ENCODE measurements at regions not wholly inside any gene's neighbourhood (a gene's known extent, or its start where the extent isn't known, plus 50 kb on each side); places are given as distances from the start of the nearest gene placed in this dataset.

GRCh38 chr21:26227130-26227529, 56.6 kb upstream of the APP start:
- TF ChIP-seq CREB1 (IDR thresholded peaks at IDR 0.05; ENCODE audit: low read depth), result no peak
- no peak for TF ChIP-seq TEAD4 (IDR thresholded peaks at IDR 0.05)
- TF ChIP-seq TAF1 (IDR thresholded peaks at IDR 0.05; ENCODE audit: low read depth), result no peak
- TF ChIP-seq MAX (IDR thresholded peaks at IDR 0.05), result no peak
- no peak for TF ChIP-seq REST (IDR thresholded peaks at IDR 0.05; ENCODE audit: low read depth)
- no peak for TF ChIP-seq EP300 (IDR thresholded peaks at IDR 0.05; ENCODE audit: borderline replicate concordance)
- no peak for TF ChIP-seq TCF12 (IDR thresholded peaks at IDR 0.05; ENCODE audit: low read depth)
- no peak for TF ChIP-seq NFIC (IDR thresholded peaks at IDR 0.05)
- TF ChIP-seq CEBPB (IDR thresholded peaks at IDR 0.05), result no peak
- TF ChIP-seq YY1 (IDR thresholded peaks at IDR 0.05; ENCODE audit: low read depth), result no peak

Data from Ishikawa (cell line).